Neuronal stem cell (in vitro differentiated cells): ENCODE measurements at regions not wholly inside any gene's neighbourhood (a gene's known extent, or its start where the extent isn't known, plus 50 kb on each side); places are given as distances from the start of the nearest gene placed in this dataset.

Source experiments
- DNase-seq: peaks from one replicate; pipeline ENCODE4 v3.0.0-alpha.2; 2013; ENCODE audit warnings: low spot score
- H2AFZ ChIP-seq: one replicate; pipeline ENCODE4 v1.6.1; 2013; ENCODE audit warnings: mild to moderate bottlenecking, low read length, inconsistent platforms
- H2AK5ac ChIP-seq: 2 replicates; pipeline ENCODE4 v1.6.1; 2013; ENCODE audit warnings: low read depth, mild to moderate bottlenecking, inconsistent platforms, low read length, moderate library complexity, mixed read lengths
- H2BK120ac ChIP-seq: 2 replicates; pipeline ENCODE4 v1.6.1; 2013; ENCODE audit warnings: low read depth, mild to moderate bottlenecking, inconsistent platforms, low read length, moderate library complexity, mixed read lengths
- H2BK12ac ChIP-seq: one replicate; pipeline ENCODE4 v1.6.1; 2013; ENCODE audit warnings: low read length, inconsistent platforms
- H2BK15ac ChIP-seq: 2 replicates; pipeline ENCODE4 v1.6.1; 2013; ENCODE audit warnings: mild to moderate bottlenecking, low read length, inconsistent platforms, mixed read lengths
- H2BK5ac ChIP-seq: one replicate; pipeline ENCODE4 v1.6.1; 2013; ENCODE audit warnings: inconsistent platforms, mild to moderate bottlenecking, low read length, moderate library complexity
- H3K14ac ChIP-seq: one replicate; pipeline ENCODE4 v1.6.1; 2013; ENCODE audit warnings: low read length, inconsistent platforms
- H3K18ac ChIP-seq: 2 replicates; pipeline ENCODE4 v1.6.1; 2013; ENCODE audit warnings: low read length, inconsistent platforms
- H3K23ac ChIP-seq: 2 replicates; pipeline ENCODE4 v1.6.1; 2013; ENCODE audit warnings: low read depth, mild to moderate bottlenecking, mixed read lengths, low read length, inconsistent platforms; ENCODE audit not compliant: poor library complexity
- H3K27ac ChIP-seq: replicated peaks from 3 replicates; pipeline ENCODE4 v1.5.1; 2013; ENCODE audit warnings: low read length, inconsistent platforms
- H3K27me3 ChIP-seq, 3 experiments: 2 replicates each; pipeline ENCODE4 v1.6.1; 2013; ENCODE audit warnings: low read length in 3 of 3, mild to moderate bottlenecking in 2 of 3, inconsistent platforms in 1 of 3, low read depth in 1 of 3, mixed read lengths in 1 of 3, moderate library complexity in 1 of 3; ENCODE audit not compliant: control insufficient read depth in 3 of 3, insufficient read depth in 3 of 3
- H3K36me3 ChIP-seq, 2 donors: replicated peaks in 1 of 2; 2 replicates each; pipeline ENCODE4 v1.6.1; 2013; ENCODE audit warnings: low read length in 2 of 2; ENCODE audit not compliant: control insufficient read depth in 2 of 2, insufficient read depth in 2 of 2
- H3K4ac ChIP-seq: 2 replicates; pipeline ENCODE4 v1.6.1; 2013; ENCODE audit warnings: inconsistent platforms, mild to moderate bottlenecking, low read length, moderate library complexity
- H3K4me1 ChIP-seq, 2 donors: 1 replicate in 1 of 2; 2 replicates in 1 of 2; pipeline ENCODE4 v1.6.1; 2013; ENCODE audit warnings: low read length in 2 of 2, low read depth in 1 of 2; ENCODE audit not compliant: control insufficient read depth in 2 of 2, insufficient read depth in 1 of 2
- H3K4me2 ChIP-seq: one replicate; pipeline ENCODE4 v1.6.1; 2013; ENCODE audit warnings: mild to moderate bottlenecking, low read length, inconsistent platforms; ENCODE audit not compliant: insufficient read depth, poor library complexity, severe bottlenecking
- H3K4me3 ChIP-seq, 2 donors: 2 replicates each; pipeline ENCODE4 v1.5.1; 2013; ENCODE audit warnings: low read length in 2 of 2, mild to moderate bottlenecking in 2 of 2, inconsistent platforms in 1 of 2, moderate library complexity in 1 of 2
- H3K79me1 ChIP-seq: one replicate; pipeline ENCODE4 v1.6.1; 2013; ENCODE audit warnings: low read depth, mild to moderate bottlenecking, inconsistent platforms, low read length, moderate library complexity
- H3K9ac ChIP-seq: one replicate; pipeline ENCODE4 v1.6.1; 2013; ENCODE audit warnings: mild to moderate bottlenecking, low read depth, low read length, inconsistent platforms; ENCODE audit not compliant: poor library complexity
- H3K9me3 ChIP-seq, 2 donors: replicated peaks in 1 of 2; 2 replicates each; pipeline versions ENCODE3 to v1.6.1; 2013; ENCODE audit warnings: low read length in 2 of 2, mild to moderate bottlenecking in 2 of 2, inconsistent platforms in 1 of 2, low read depth in 1 of 2, mixed read lengths in 1 of 2, moderate library complexity in 1 of 2; ENCODE audit not compliant: control insufficient read depth in 2 of 2, insufficient read depth in 1 of 2
- H4K8ac ChIP-seq: one replicate; pipeline ENCODE4 v1.6.1; 2013; ENCODE audit warnings: low read depth, mild to moderate bottlenecking, inconsistent platforms, low read length, moderate library complexity
- H4K91ac ChIP-seq: one replicate; pipeline ENCODE4 v1.6.1; 2013; ENCODE audit warnings: low read length, low read depth, mild to moderate bottlenecking, inconsistent platforms; ENCODE audit not compliant: poor library complexity
- WGBS, 2 donors: extraction: QIAGEN DNeasy Blood & Tissue Kit; methylation state at CpG; one replicate each; pipeline ENCODE4 v1.1.7; 2013; ENCODE audit warnings: missing lambda C conversion rate in 2 of 2, mixed read lengths in 1 of 2; ENCODE audit not compliant: insufficient read length in 2 of 2, insufficient replicate concordance in 1 of 2; ENCODE audit errors: extremely low coverage in 2 of 2; 5-methylcytosine and 5-hydroxymethylcytosine counted together

DNA sequence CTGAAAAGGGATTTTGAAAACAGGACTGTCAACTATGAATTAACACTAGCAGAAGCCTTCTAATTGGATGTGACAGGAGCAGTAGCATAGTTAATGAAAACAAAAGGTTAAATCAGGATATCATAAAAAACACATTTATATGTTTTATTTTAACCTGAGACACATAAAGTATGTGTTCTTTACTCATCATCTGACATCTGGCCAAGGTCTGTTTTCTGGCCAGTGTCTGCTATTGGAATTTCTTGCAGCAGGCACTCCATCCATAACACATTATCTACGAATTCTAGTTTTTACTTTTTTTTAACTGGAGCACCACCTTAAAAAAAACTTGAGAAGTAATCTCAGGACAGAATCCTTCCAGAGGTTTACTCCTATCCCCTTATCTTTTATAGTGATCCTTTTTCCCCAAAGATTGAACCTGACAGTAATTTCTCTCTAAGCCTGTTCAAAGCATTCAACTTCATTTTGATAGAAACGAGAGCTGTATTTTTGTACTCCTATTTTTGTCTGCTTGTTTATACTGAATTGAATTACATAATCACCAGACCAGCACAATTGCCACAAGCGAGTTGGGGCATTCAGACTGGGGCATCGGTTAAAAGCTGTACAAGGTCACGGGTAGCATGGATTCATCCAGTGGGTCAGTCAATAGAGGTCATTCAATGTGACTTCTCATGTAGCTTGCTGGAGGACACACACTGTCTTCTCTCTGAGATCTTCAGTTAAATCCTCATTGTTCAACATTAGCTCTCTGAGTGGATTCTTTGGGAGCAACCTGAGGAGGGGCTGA lies 205.6 kb upstream of the CLINT1 start:
- no peak overlapping the region for H3K4me3 ChIP-seq
- H3K14ac ChIP-seq = no peak overlapping the region
- no peak overlapping the region for H3K18ac ChIP-seq
- no CpG with 5 or more reads among the region's 5 CpGs for WGBS, 2 donors
- H4K91ac ChIP-seq = no peak overlapping the region
- H3K79me1 ChIP-seq = no peaks in the 10 kb centered on the region
- H2BK5ac ChIP-seq = no peak overlapping the region
- H3K27ac ChIP-seq = no peak overlapping the region
- DNase-seq = no peak
- no peak overlapping the region for H2BK12ac ChIP-seq
- no peak overlapping the region for H3K23ac ChIP-seq
- H3K4me2 ChIP-seq = no peak overlapping the region
- H2BK15ac ChIP-seq = no peak overlapping the region
- no peaks in the 10 kb centered on the region for H3K36me3 ChIP-seq
- H3K4ac ChIP-seq = no peak overlapping the region
- no peak overlapping the region for H2AK5ac ChIP-seq
- H2BK120ac ChIP-seq = no peak overlapping the region
- no peaks in the 10 kb centered on the region for H3K27me3 ChIP-seq
- no peak overlapping the region for H3K9ac ChIP-seq
- no peak overlapping the region for H2AFZ ChIP-seq
- no peaks in the 10 kb centered on the region for H3K9me3 ChIP-seq
- H3K4me1 ChIP-seq = peaks cover 0 to 4% of the 10 kb centered on the region in 2 donors
- no peak overlapping the region for H4K8ac ChIP-seq

- Histone ChIP-seq H3K4me2 (no peak overlapping the region), H3K23ac (no peak overlapping the region), H3K79me1 (no peaks in the 10 kb centered on the region), H2BK5ac (no peak overlapping the region), H2AFZ (no peak overlapping the region), H3K4me1 (no peaks in the 10 kb centered on the region), H3K9me3 (no peaks in the 10 kb centered on the region), H4K91ac (no peak overlapping the region), H3K4me3 (no peak overlapping the region), H3K18ac (no peak overlapping the region), H3K9ac (no peak overlapping the region), H2BK12ac (no peak overlapping the region), H3K14ac (no peak overlapping the region), H3K27me3 (no peaks in the 10 kb centered on the region), H2BK15ac (no peak overlapping the region), H3K27ac (no peak overlapping the region), H4K8ac (no peak overlapping the region), H2AK5ac (no peak overlapping the region), H3K36me3 (no peaks in the 10 kb centered on the region), H3K4ac (no peak overlapping the region), H2BK120ac (no peak overlapping the region)
- no CpG with 5 or more reads among the region's 1 CpG for WGBS, 2 donors
- DNase-seq = no peak
These were observed 204.1 kb upstream of the CLINT1 start for GRCh38 chr5:158063052-158063451.

- H2AFZ ChIP-seq = no peak overlapping the region
- H3K4me2 ChIP-seq = no peak overlapping the region
- H4K91ac ChIP-seq = no peak overlapping the region
- no peak for DNase-seq
- H3K14ac ChIP-seq = no peak overlapping the region
- H2AK5ac ChIP-seq = no peak overlapping the region
- H3K23ac ChIP-seq = no peak overlapping the region
- no peak overlapping the region for H2BK120ac ChIP-seq
- H3K27me3 ChIP-seq = peaks cover 0 to 2% (median 0%) of the 10 kb centered on the region in 3 experiments
- H3K36me3 ChIP-seq = no peaks in the 10 kb centered on the region
- H2BK15ac ChIP-seq = no peak overlapping the region
- no CpG with 5 or more reads among the region's 4 CpGs for WGBS, 2 donors
- H3K9ac ChIP-seq = no peak overlapping the region
- no peak overlapping the region for H3K27ac ChIP-seq
- H2BK5ac ChIP-seq = no peak overlapping the region
- no peak overlapping the region for H3K4ac ChIP-seq
- H3K9me3 ChIP-seq = no peaks in the 10 kb centered on the region
- H3K4me3 ChIP-seq = no peak overlapping the region
- H2BK12ac ChIP-seq = no peak overlapping the region
- no peaks in the 10 kb centered on the region for H3K79me1 ChIP-seq
- H3K4me1 ChIP-seq = no peaks in the 10 kb centered on the region
- H3K18ac ChIP-seq = no peak overlapping the region
- H4K8ac ChIP-seq = no peak overlapping the region
These were observed 202.5 kb upstream of the CLINT1 start for GRCh38 chr5:158061451-158061850.

- Histone ChIP-seq H3K4me3 (no peak overlapping the region), H3K27me3 (peaks cover 0 to 2% (median 0%) of the 10 kb centered on the region in 3 experiments), H3K4ac (no peak overlapping the region), H3K4me2 (no peak overlapping the region), H3K14ac (no peak overlapping the region), H2BK12ac (no peak overlapping the region), H2BK5ac (no peak overlapping the region), H3K9me3 (no peaks in the 10 kb centered on the region), H2AFZ (no peak overlapping the region), H3K23ac (no peak overlapping the region), H4K91ac (no peak overlapping the region), H3K36me3 (no peaks in the 10 kb centered on the region), H2BK15ac (no peak overlapping the region), H3K4me1 (no peaks in the 10 kb centered on the region), H3K18ac (no peak overlapping the region), H2BK120ac (no peak overlapping the region), H3K79me1 (no peaks in the 10 kb centered on the region), H3K9ac (no peak overlapping the region), H4K8ac (no peak overlapping the region), H3K27ac (no peak overlapping the region), H2AK5ac (no peak overlapping the region)
- WGBS, 2 donors = no CpG with 5 or more reads among the region's 2 CpGs
- DNase-seq = no peak
These were observed 201.3 kb upstream of the CLINT1 start for GRCh38 chr5:158060212-158060611.
